A549 (cell line): ENCODE measurements at regions not wholly inside any gene's neighbourhood (a gene's known extent, or its start where the extent isn't known, plus 50 kb on each side); places are given as distances from the start of the nearest gene placed in this dataset.

Experiments used
- ATAC-seq, 2 experiments: fragments of 200-7000 bp in 1 of 2; fragments of >200 bp in 1 of 2; cut with Nextera tagmentation in 1 of 2; cut with Tn5 transposase in 1 of 2; 3 replicates each; pipeline versions ENCODE4 v1.8.0 to v1.9.1; 2018 to 2020; ENCODE audit warnings: mild to moderate bottlenecking in 1 of 2, moderate library complexity in 1 of 2
- CTCF ChIA-PET: fragments of 300-600 bp; sonication (Branson Sonifier 250); formaldehyde crosslinking; extraction: SDS; loops from one replicate; lab custom pipeline; 2021; ENCODE audit warnings: antibody characterized with exemption, inconsistent platforms; lab: Yijun Ruan, JAX
- POLR2A ChIA-PET: fragments of 350-600 bp; formaldehyde crosslinking; extraction: SDS; loops from one replicate; lab custom pipeline; 2021; ENCODE audit warnings: antibody characterized with exemption, inconsistent platforms; lab: Yijun Ruan, JAX
- DNase-seq, 2 experiments: peaks; one replicate each; pipeline versions ENCODE4 v3.0.0 to v3.0.0-alpha.2; 2011 to 2016; ENCODE audit warnings: low read depth in 1 of 2, low spot score in 1 of 2
- FAIRE-seq: peaks from 2 replicates; lab custom pipeline; 2011; peaks lifted over from hg19 to GRCh38; lab: Jason Lieb, UNC
- H3K27ac ChIP-seq, 2 experiments: fragments of >200 bp; sonication (Bioruptor Twin); formaldehyde crosslinking; 3 replicates each; pipeline ENCODE4 v1.5.1; 2016 to 2017
- H3K4me1 ChIP-seq: fragments of >200 bp; sonication (Bioruptor Twin); formaldehyde crosslinking; 3 replicates; pipeline ENCODE4 v1.6.1; 2016
- H3K4me2 ChIP-seq: fragments of >200 bp; sonication (Bioruptor Twin); formaldehyde crosslinking; 3 replicates; pipeline ENCODE4 v1.6.1; 2016
- H3K4me3 ChIP-seq: fragments of >200 bp; sonication (Bioruptor Twin); formaldehyde crosslinking; 3 replicates; pipeline ENCODE4 v1.5.1; 2016
- H3K9me3 ChIP-seq: fragments of >200 bp; sonication (Bioruptor Twin); formaldehyde crosslinking; 3 replicates; pipeline ENCODE4 v1.6.1; 2016
- CBX2 ChIP-seq: fragments of 200-600 bp; sonication (generic); IDR thresholded peaks from 2 replicates; pipeline ENCODE4 v1.6.1; 2016; ENCODE audit warnings: low read depth, mild to moderate bottlenecking, borderline replicate concordance
- EHMT2 ChIP-seq: fragments of 200-600 bp; sonication (generic); IDR thresholded peaks from 2 replicates; pipeline ENCODE4 v1.6.1; 2016; ENCODE audit warnings: antibody characterized with exemption, low read depth, mild to moderate bottlenecking, moderate library complexity
- EP300 ChIP-seq, 2 experiments: fragments of >200 bp; sonication (Bioruptor Twin); formaldehyde crosslinking; IDR thresholded peaks; 2 replicates in 1 of 2; 3 replicates in 1 of 2; pipeline ENCODE4 v1.6.1; 2016 to 2017
- ESRRA ChIP-seq: fragments of 150-350 bp; IDR thresholded peaks from 2 replicates; pipeline ENCODE4 v1.6.1; 2014; ENCODE audit warnings: mild to moderate bottlenecking, low read length, borderline replicate concordance
- FOSB ChIP-seq: fragments of 250-450 bp; sonication (Bioruptor Pico); IDR thresholded peaks from 2 replicates; pipeline ENCODE4 v1.5.0; 2020; ENCODE audit warnings: mild to moderate bottlenecking, moderate library complexity
- GATA3 ChIP-seq: IDR thresholded peaks from 2 replicates; pipeline ENCODE4 v1.6.1; 2012; ENCODE audit warnings: borderline replicate concordance
- HEYL ChIP-seq: fragments of 250-450 bp; sonication (Bioruptor Pico); IDR thresholded peaks from 2 replicates; pipeline ENCODE4 v1.8.0; 2021; ENCODE audit warnings: mild to moderate bottlenecking, moderate library complexity
- HOXB5 ChIP-seq: fragments of 250-450 bp; sonication (Bioruptor Pico); IDR thresholded peaks from 2 replicates; pipeline ENCODE4 v1.5.0; 2020; ENCODE audit warnings: mild to moderate bottlenecking, moderate library complexity
- JUN ChIP-seq, 2 experiments: fragments of >200 bp; sonication (Bioruptor Twin); formaldehyde crosslinking; IDR thresholded peaks; 2 replicates in 1 of 2; 3 replicates in 1 of 2; pipeline ENCODE4 v1.6.1; 2016 to 2017
- JUNB ChIP-seq: fragments of >200 bp; sonication (Bioruptor Twin); formaldehyde crosslinking; IDR thresholded peaks from 2 replicates; pipeline ENCODE4 v1.6.1; 2016
- KDM1A ChIP-seq: fragments of 200-600 bp; sonication (generic); IDR thresholded peaks from 2 replicates; pipeline ENCODE4 v1.6.1; 2016; ENCODE audit warnings: low read depth, mild to moderate bottlenecking
- KDM5A ChIP-seq: fragments of 200-600 bp; sonication (generic); IDR thresholded peaks from 2 replicates; pipeline ENCODE4 v1.6.1; 2016; ENCODE audit warnings: antibody characterized with exemption, mild to moderate bottlenecking
- NFE2L2 ChIP-seq: fragments of 150-350 bp; conservative IDR thresholded peaks from 2 replicates; pipeline ENCODE4 v1.6.1; 2014; ENCODE audit warnings: low read length
- POLR2AphosphoS2 ChIP-seq: conservative IDR thresholded peaks from 2 replicates; pipeline ENCODE4 v1.6.1; 2012; ENCODE audit warnings: low read length, improper control_type of control experiment, inconsistent platforms
- RAD21 ChIP-seq, 2 experiments: fragments of >200 bp in 1 of 2; sonication (Bioruptor Twin) in 1 of 2; formaldehyde crosslinking in 1 of 2; IDR thresholded peaks in 1 of 2; conservative IDR thresholded peaks in 1 of 2; 2 replicates in 1 of 2; 3 replicates in 1 of 2; pipeline ENCODE4 v1.6.1; 2012 to 2018; ENCODE audit warnings: inconsistent platforms in 1 of 2
- RARB ChIP-seq: fragments of 250-450 bp; sonication (Bioruptor Pico); IDR thresholded peaks from 2 replicates; pipeline ENCODE4 v1.8.0; 2021; ENCODE audit warnings: mild to moderate bottlenecking, moderate library complexity
- RCOR1 ChIP-seq: fragments of 150-350 bp; IDR thresholded peaks from 2 replicates; pipeline ENCODE4 v1.6.1; 2014; ENCODE audit warnings: antibody characterized with exemption, low read length, low read depth
- SREBF2 ChIP-seq: fragments of 450-650 bp; IDR thresholded peaks from 2 replicates; pipeline ENCODE4 v1.6.1; 2014; ENCODE audit warnings: mild to moderate bottlenecking, moderate library complexity
- TP53 ChIP-seq: fragments of 250-450 bp; sonication (Bioruptor Pico); IDR thresholded peaks from 2 replicates; pipeline ENCODE4 v1.5.0; 2021; ENCODE audit warnings: mild to moderate bottlenecking, moderate library complexity
- ZFP36 ChIP-seq: fragments of 450-650 bp; IDR thresholded peaks from 2 replicates; pipeline ENCODE4 v1.6.1; 2014; ENCODE audit warnings: borderline replicate concordance; ENCODE audit not compliant: partially characterized antibody
- WGBS: methylation state at CpG from one replicate; pipeline ENCODE4 v1.1.6; 2017; ENCODE audit errors: missing lambda C conversion rate; 5-methylcytosine and 5-hydroxymethylcytosine counted together
- TF ChIP-seq, protein P1 (sequence below): IDR thresholded peaks from 2 replicates; pipeline ENCODE4 v1.6.1; 2012; ENCODE audit warnings: low read depth, borderline replicate concordance
- TF ChIP-seq, protein P2 (sequence below): fragments of 250-450 bp; sonication (Bioruptor Pico); IDR thresholded peaks from 2 replicates; pipeline ENCODE4 v1.5.0; 2021; ENCODE audit warnings: mild to moderate bottlenecking, moderate library complexity, borderline replicate concordance
- TF ChIP-seq, protein P3 (sequence below): fragments of >200 bp; sonication (Bioruptor Twin); formaldehyde crosslinking; IDR thresholded peaks from 3 replicates; pipeline ENCODE4 v1.5.1; 2016
- TF ChIP-seq, protein P4 (sequence below): IDR thresholded peaks from 2 replicates; pipeline ENCODE4 v1.6.1; 2012

DNA sequence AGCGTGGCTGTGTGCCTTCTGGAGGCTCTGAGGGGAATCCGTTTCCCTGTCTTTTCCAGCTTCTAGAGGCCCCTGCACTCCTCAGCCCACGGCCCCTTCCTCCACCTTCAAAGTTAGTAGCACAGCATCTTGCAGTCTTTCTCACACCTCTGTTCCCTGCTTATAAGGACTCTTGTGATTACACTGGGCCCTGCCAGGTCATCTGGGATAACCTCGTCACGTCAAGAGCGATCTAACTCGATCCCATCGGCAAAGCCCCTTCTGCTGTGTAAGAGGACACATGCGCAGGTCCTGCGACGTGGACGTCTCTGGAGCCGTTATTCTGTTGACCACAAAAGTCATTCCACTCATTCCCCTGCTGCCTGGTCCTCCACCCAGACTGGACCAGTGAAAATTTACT lies 159.2 kb downstream of the BMP7 start:
- FAIRE-seq (no peak), DNase-seq (no peak), ATAC-seq (no peak)
- TF ChIP-seq RARB (CRISPR knock-in tag) (no peak), SREBF2 (no peak), EP300 (IDR thresholded peaks at IDR 0.05) (no peak), JUNB (no peak), RAD21 (conservative IDR thresholded peaks at IDR 0.05 in 1 of 2, IDR thresholded peaks at IDR 0.05 in 1 of 2) (no peak), RCOR1 (no peak)
- H3K4me2 ChIP-seq: no peak overlapping the region
- H3K4me1 ChIP-seq: no peaks in the 10 kb centered on the region
- CTCF ChIA-PET: no interaction called here
- H3K4me3 ChIP-seq: no peak overlapping the region
- 65% methylated on average over 13 of the region's 13 CpGs for WGBS
- H3K27ac ChIP-seq: no peak overlapping the region
- POLR2A ChIA-PET: no interaction called here
- no peaks in the 10 kb centered on the region for H3K9me3 ChIP-seq

DNA sequence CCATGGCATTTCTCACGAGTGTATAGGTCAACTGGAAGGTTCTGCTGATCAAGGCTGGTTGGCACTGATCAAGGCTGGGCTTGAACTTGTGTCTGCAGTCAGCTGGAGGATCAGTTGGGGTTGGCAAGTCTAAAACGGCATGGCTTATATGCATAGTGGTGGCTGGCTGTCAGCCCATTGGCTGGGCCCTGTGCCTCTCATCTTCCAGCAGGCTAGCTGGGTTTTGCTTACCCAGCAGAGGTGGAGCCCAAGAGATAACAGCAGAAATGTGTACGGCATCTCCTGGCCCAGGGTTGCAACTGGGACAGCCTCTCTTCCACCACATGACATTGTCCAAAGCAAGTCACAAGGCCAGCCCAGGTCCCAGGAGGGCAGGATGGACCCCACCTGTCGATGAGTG lies 158.2 kb downstream of the BMP7 start:
- Histone ChIP-seq H3K9me3 (no peaks in the 10 kb centered on the region), H3K4me1 (no peaks in the 10 kb centered on the region), H3K27ac (no peak overlapping the region), H3K4me3 (no peak overlapping the region), H3K4me2 (no peak overlapping the region)
- DNase-seq (no peak), FAIRE-seq (no peak), ATAC-seq (no peak; a peak in 1 of 6 replicates)
- no peak for TF ChIP-seq FOSB (CRISPR knock-in tag)
- no peak for TF ChIP-seq CBX2
- TF ChIP-seq NFE2L2: no peak
- TF ChIP-seq JUN (IDR thresholded peaks at IDR 0.05): no peak
- TF ChIP-seq HOXB5: no peak
- TF ChIP-seq, protein P1, sequence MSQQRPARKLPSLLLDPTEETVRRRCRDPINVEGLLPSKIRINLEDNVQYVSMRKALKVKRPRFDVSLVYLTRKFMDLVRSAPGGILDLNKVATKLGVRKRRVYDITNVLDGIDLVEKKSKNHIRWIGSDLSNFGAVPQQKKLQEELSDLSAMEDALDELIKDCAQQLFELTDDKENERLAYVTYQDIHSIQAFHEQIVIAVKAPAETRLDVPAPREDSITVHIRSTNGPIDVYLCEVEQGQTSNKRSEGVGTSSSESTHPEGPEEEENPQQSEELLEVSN: no peak
- TF ChIP-seq, protein P2, sequence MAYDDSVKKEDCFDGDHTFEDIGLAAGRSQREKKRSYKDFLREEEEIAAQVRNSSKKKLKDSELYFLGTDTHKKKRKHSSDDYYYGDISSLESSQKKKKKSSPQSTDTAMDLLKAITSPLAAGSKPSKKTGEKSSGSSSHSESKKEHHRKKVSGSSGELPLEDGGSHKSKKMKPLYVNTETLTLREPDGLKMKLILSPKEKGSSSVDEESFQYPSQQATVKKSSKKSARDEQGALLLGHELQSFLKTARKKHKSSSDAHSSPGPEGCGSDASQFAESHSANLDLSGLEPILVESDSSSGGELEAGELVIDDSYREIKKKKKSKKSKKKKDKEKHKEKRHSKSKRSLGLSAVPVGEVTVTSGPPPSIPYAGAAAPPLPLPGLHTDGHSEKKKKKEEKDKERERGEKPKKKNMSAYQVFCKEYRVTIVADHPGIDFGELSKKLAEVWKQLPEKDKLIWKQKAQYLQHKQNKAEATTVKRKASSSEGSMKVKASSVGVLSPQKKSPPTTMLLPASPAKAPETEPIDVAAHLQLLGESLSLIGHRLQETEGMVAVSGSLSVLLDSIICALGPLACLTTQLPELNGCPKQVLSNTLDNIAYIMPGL: no peak
- no peak for TF ChIP-seq JUNB
- no peak for TF ChIP-seq ZFP36
- TF ChIP-seq EHMT2: no peak
- TF ChIP-seq TP53 (CRISPR knock-in tag): no peak
- TF ChIP-seq KDM5A: no peak
- TF ChIP-seq, protein P3, sequence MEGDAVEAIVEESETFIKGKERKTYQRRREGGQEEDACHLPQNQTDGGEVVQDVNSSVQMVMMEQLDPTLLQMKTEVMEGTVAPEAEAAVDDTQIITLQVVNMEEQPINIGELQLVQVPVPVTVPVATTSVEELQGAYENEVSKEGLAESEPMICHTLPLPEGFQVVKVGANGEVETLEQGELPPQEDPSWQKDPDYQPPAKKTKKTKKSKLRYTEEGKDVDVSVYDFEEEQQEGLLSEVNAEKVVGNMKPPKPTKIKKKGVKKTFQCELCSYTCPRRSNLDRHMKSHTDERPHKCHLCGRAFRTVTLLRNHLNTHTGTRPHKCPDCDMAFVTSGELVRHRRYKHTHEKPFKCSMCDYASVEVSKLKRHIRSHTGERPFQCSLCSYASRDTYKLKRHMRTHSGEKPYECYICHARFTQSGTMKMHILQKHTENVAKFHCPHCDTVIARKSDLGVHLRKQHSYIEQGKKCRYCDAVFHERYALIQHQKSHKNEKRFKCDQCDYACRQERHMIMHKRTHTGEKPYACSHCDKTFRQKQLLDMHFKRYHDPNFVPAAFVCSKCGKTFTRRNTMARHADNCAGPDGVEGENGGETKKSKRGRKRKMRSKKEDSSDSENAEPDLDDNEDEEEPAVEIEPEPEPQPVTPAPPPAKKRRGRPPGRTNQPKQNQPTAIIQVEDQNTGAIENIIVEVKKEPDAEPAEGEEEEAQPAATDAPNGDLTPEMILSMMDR: no peak
- TF ChIP-seq GATA3: no peak
- TF ChIP-seq, protein P4, sequence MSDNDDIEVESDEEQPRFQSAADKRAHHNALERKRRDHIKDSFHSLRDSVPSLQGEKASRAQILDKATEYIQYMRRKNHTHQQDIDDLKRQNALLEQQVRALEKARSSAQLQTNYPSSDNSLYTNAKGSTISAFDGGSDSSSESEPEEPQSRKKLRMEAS: no peak
- no peak for TF ChIP-seq ESRRA
- no peak for TF ChIP-seq KDM1A
- TF ChIP-seq HEYL (CRISPR knock-in tag): no peak
- no peak for TF ChIP-seq POLR2AphosphoS2
- CTCF ChIA-PET: interaction anchor here (2.6 kb wide), 1 partner anchor 18 kb away, joined by 14 read pairs; no protein-coding TSS in a partner anchor
- WGBS: 7% methylated on average over 3 of the region's 4 CpGs
- POLR2A ChIA-PET: no interaction called here
